ENCODE measurements at regions not wholly inside any gene's neighbourhood (a gene's known extent, or its start where the extent isn't known, plus 50 kb on each side); places are given as distances from the start of the nearest gene placed in this dataset.

DNA sequence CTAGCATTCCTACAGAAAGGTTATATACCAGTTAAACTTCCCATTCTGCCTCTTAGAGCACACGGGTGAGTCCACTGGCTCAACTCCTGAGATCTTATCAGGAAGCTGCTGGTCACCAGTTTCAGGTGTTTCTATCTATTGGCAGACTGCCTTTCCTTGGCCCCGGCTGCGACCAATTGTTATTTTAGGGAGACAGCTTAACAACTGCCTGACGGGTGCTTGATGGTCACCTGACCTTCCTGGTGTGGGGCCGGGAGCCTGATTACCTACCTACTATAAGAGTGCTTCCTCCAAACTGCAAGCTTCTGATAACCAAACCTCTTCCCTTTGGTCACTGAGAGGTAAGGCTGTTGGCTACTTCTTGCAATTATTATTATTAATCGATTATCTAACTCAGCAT, 122.1 kb upstream of the XIRP2 start:
- TF ChIP-seq EZH2 (IDR thresholded peaks at IDR 0.05; ENCODE audit: borderline replicate concordance) (no peak), CTCF (IDR thresholded peaks at IDR 0.05; ENCODE audit: poor library complexity) (no peak), EZH2phosphoT487 (IDR thresholded peaks at IDR 0.05; ENCODE audit: low read depth, severe bottlenecking, unreplicated experiment) (no peak)
